Left lung (tissue), 4 donors: ENCODE measurements at regions not wholly inside any gene's neighbourhood (a gene's known extent, or its start where the extent isn't known, plus 50 kb on each side); places are given as distances from the start of the nearest gene placed in this dataset.

ENCODE experiments used
- ATAC-seq: fragments of 200-7000 bp; cut with Tn5 transposase; one replicate; pipeline ENCODE4 v1.9.1; 2020; ENCODE audit warnings: moderate library complexity
- DNase-seq, 4 donors: peaks; one replicate each; pipeline ENCODE4 v3.0.0-alpha.2; 2013 to 2020
- H3K27ac ChIP-seq, 2 donors: fragments of 200-600 bp; sonication (generic) in 1 of 2; one replicate each; pipeline versions ENCODE4 v1.5.0 to v1.8.0; 2020 to 2021
- H3K27me3 ChIP-seq, 2 donors: fragments of 200-600 bp; sonication (generic) in 1 of 2; one replicate each; pipeline versions ENCODE4 v1.5.0 to v1.8.0; 2020 to 2021
- H3K36me3 ChIP-seq, 2 donors: fragments of 200-600 bp; sonication (generic) in 1 of 2; one replicate each; pipeline versions ENCODE4 v1.5.0 to v1.8.0; 2020 to 2021
- H3K4me1 ChIP-seq, 2 donors: fragments of 200-600 bp; one replicate each; pipeline ENCODE4 v1.8.0; 2021
- H3K4me3 ChIP-seq, 2 donors: fragments of 200-600 bp; sonication (generic) in 1 of 2; one replicate each; pipeline versions ENCODE4 v1.5.0 to v1.8.0; 2020 to 2021; ENCODE audit warnings: mild to moderate bottlenecking in 1 of 2
- H3K9me3 ChIP-seq, 2 donors: fragments of 200-600 bp; sonication (generic) in 1 of 2; one replicate each; pipeline versions ENCODE4 v1.5.0 to v1.8.0; 2020 to 2021
- intact Hi-C, 2 donors: fragments of 100-400 bp; cut with DNase I; formaldehyde crosslinking; loops; one replicate each; pipeline versions ENCODE4 v1.11.2 to v1.14.2; 2022
- TF ChIP-seq, protein P1 (sequence below), 2 donors: fragments of 200-600 bp; sonication (generic) in 1 of 2; IDR thresholded peaks; one replicate each; pipeline versions ENCODE4 v1.5.0 to v1.8.0; 2021; ENCODE audit warnings: antibody characterized with exemption in 2 of 2
- donor health status: DM: no; HTN: yes; CAD: no.
- donor health status: DM: no; HTN: no; CAD: no.

- Histone ChIP-seq H3K4me1 (no peaks in the 10 kb centered on the region), H3K27ac (no peak overlapping the region), H3K27me3 (no peaks in the 10 kb centered on the region), H3K4me3 (no peak overlapping the region), H3K36me3 (no peaks in the 10 kb centered on the region), H3K9me3 (no peaks in the 10 kb centered on the region)
- ATAC-seq (no peak), DNase-seq (no peak)
- intact Hi-C loops: no loop called here
- TF ChIP-seq, protein P1, sequence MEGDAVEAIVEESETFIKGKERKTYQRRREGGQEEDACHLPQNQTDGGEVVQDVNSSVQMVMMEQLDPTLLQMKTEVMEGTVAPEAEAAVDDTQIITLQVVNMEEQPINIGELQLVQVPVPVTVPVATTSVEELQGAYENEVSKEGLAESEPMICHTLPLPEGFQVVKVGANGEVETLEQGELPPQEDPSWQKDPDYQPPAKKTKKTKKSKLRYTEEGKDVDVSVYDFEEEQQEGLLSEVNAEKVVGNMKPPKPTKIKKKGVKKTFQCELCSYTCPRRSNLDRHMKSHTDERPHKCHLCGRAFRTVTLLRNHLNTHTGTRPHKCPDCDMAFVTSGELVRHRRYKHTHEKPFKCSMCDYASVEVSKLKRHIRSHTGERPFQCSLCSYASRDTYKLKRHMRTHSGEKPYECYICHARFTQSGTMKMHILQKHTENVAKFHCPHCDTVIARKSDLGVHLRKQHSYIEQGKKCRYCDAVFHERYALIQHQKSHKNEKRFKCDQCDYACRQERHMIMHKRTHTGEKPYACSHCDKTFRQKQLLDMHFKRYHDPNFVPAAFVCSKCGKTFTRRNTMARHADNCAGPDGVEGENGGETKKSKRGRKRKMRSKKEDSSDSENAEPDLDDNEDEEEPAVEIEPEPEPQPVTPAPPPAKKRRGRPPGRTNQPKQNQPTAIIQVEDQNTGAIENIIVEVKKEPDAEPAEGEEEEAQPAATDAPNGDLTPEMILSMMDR (IDR thresholded peaks at IDR 0.05): no peak
These were observed 369.5 kb upstream of the LRATD1 start for GRCh38 chr2:14263053-14263452.

DNA sequence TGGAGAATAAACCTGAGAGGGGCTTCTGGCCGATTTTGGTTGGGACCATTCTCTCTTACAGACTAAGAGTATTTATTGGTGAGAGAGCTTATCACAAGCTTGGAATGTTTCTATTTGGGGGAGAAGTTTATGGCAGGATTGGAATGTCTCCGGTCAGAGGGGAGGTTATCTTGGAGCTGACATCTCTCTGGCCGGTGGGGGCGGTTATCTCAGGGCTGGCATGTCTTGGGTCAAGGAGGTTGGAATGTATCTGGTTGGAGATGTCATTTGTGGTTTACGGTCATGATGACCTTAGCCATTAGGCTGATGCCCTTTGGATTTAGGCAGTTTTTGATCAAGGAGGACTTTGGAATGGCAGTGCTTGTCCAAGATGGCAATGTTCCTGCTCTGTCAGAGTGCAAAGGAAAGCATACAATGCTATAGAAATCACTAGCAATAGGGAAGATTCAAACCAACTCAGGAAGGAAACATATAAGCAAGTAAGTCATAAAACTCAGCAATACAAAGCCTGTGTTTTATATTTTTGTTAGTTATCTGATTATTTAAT lies 362.4 kb upstream of the LRATD1 start:
- Histone ChIP-seq H3K27ac (no peak overlapping the region), H3K36me3 (no peaks in the 10 kb centered on the region), H3K4me1 (no peaks in the 10 kb centered on the region), H3K27me3 (no peaks in the 10 kb centered on the region), H3K4me3 (no peak overlapping the region), H3K9me3 (peaks cover 0 to 7% of the 10 kb centered on the region in 2 donors)
- intact Hi-C loops: no loop called here
- DNase-seq: no peak
- TF ChIP-seq, protein P1 (IDR thresholded peaks at IDR 0.05): no peak
- no peak for ATAC-seq

DNA sequence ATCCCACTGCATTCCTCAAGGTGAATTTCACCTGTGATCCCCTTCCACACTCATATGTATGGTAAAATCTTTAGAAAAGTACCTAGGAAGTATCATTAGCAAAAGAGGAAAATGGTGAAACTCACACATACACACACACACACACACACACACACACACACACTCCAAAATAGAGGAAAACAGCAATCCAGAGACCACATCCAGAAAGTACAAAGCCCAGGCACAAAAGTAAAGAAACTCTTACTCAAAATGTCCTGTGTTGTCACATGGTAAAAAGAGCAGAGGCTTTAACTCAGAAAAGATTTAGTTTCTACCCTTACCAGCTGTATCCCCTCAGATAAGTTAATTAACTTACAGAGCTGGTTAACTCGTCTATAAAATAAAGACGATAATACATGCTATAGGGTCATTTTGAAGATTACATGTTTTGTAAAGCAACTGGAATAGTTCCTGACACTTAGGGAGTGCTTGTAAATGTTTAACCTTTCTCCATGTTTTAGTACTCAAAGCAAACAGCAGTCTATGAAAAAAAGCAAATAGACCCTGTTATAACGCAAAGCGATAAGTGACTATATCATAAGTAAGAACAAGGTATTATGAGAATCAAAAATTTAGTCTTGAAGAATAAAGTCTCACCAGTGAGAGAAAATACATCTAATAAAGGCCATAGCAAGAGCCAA lies 360.0 kb upstream of the LRATD1 start:
- TF ChIP-seq, protein P1 (IDR thresholded peaks at IDR 0.05): no peak
- intact Hi-C loops: no loop called here
- Histone ChIP-seq H3K4me1 (no peaks in the 10 kb centered on the region), H3K4me3 (no peak overlapping the region), H3K27me3 (no peaks in the 10 kb centered on the region), H3K9me3 (peaks cover 0 to 15% of the 10 kb centered on the region in 2 donors), H3K36me3 (no peaks in the 10 kb centered on the region), H3K27ac (no peak overlapping the region)
- no peak for ATAC-seq
- no peak for DNase-seq

DNA sequence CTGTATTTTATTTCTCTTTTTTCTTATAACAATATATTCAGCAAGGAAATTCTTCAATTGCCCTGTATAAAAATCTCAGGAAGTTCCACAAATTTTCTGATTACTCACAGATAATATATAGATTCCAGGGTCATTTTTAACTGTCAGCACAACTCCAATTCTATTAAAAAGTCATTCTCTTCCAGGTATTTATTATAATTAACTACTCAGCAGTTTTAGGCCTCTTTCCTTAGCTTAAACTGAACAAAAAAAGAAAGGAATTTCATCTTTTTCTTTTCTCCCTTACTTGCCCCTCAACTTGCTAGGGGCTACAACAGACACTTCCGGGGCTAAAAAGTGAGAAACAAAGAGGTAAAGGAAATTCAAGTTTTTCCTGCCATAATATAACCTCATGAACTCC lies 358.9 kb upstream of the LRATD1 start:
- TF ChIP-seq, protein P1 (IDR thresholded peaks at IDR 0.05): no peak
- intact Hi-C loops: no loop called here
- Histone ChIP-seq H3K27me3 (no peaks in the 10 kb centered on the region), H3K4me3 (no peak overlapping the region), H3K4me1 (no peaks in the 10 kb centered on the region), H3K27ac (no peak overlapping the region), H3K9me3 (peaks cover 0 to 17% of the 10 kb centered on the region in 2 donors), H3K36me3 (no peaks in the 10 kb centered on the region)
- ATAC-seq (no peak), DNase-seq (no peak)

DNA sequence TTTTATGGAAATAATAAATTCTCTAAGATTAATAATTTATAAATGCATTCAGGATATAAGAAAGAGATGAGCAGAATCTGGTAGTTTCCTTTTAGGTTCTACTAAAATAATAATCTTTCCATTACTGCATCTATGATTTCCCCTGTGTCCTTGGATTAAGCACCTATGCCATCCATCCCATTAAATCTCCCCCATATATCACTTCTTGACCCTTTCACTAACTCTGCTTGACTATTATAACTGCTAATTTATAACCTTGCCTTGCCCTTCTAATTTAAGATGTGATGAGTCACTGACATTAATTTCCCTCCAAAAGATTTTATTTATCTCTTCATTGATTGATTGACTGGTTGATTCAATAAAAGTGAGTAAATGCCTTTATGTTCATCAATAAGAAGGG lies 348.3 kb upstream of the LRATD1 start:
- no peaks in the 10 kb centered on the region for H3K9me3 ChIP-seq
- no peak for ATAC-seq
- no peaks in the 10 kb centered on the region for H3K27me3 ChIP-seq

More for the DNA sequence above, 348.3 kb upstream of the LRATD1 start:
- no peak for DNase-seq
- no peaks in the 10 kb centered on the region for H3K4me1 ChIP-seq
- no peaks in the 10 kb centered on the region for H3K36me3 ChIP-seq
- TF ChIP-seq, protein P1 (IDR thresholded peaks at IDR 0.05): no peak
- intact Hi-C loops: no loop called here
- no peak overlapping the region for H3K27ac ChIP-seq
- no peak overlapping the region for H3K4me3 ChIP-seq
